ENCODE measurements at regions not wholly inside any gene's neighbourhood (a gene's known extent, or its start where the extent isn't known, plus 50 kb on each side); places are given as distances from the start of the nearest gene placed in this dataset.

- no peak for TF ChIP-seq CTCF (IDR thresholded peaks at IDR 0.05; ENCODE audit: insufficient read depth, missing control alignments)
- no peak for DNase-seq (ENCODE audit: insufficient read length, low spot score)
- no peak for FAIRE-seq
Observed at GRCh38 chr10:69747179-69747578, 54.5 kb upstream of the COL13A1 start.

- no peak for TF ChIP-seq CTCF (IDR thresholded peaks at IDR 0.05; ENCODE audit: insufficient read depth, missing control alignments)
- no peak for DNase-seq (ENCODE audit: insufficient read length, low spot score)
- FAIRE-seq, result no peak
Observed at GRCh38 chr10:69748621-69749020, 53.1 kb upstream of the COL13A1 start.

- DNase-seq (ENCODE audit: insufficient read length, low spot score) (no peak), FAIRE-seq (no peak)
- TF ChIP-seq CTCF (IDR thresholded peaks at IDR 0.05; ENCODE audit: insufficient read depth, missing control alignments), result no peak
Observed at GRCh38 chr10:69749178-69750010, 52.3 kb upstream of the COL13A1 start.

- TF ChIP-seq CTCF (IDR thresholded peaks at IDR 0.05; ENCODE audit: insufficient read depth, missing control alignments), result no peak
- FAIRE-seq (no peak), DNase-seq (ENCODE audit: insufficient read length, low spot score) (no peak)
Observed at GRCh38 chr10:69750011-69750373, 51.7 kb upstream of the COL13A1 start.

- DNase-seq (ENCODE audit: insufficient read length, low spot score) (no peak), FAIRE-seq (no peak)
- TF ChIP-seq CTCF (IDR thresholded peaks at IDR 0.05; ENCODE audit: insufficient read depth, missing control alignments), result no peak
Observed at GRCh38 chr10:69750725-69751124, 51.0 kb upstream of the COL13A1 start.

GRCh38 chr10:69751214-69751613 is 50.5 kb upstream of the COL13A1 start:
- DNase-seq (ENCODE audit: insufficient read length, low spot score), result no peak
- no peak for FAIRE-seq
- TF ChIP-seq CTCF (IDR thresholded peaks at IDR 0.05; ENCODE audit: insufficient read depth, missing control alignments), result no peak
